Retinal pigment epithelial cell (primary cell): ENCODE measurements at regions not wholly inside any gene's neighbourhood (a gene's known extent, or its start where the extent isn't known, plus 50 kb on each side); places are given as distances from the start of the nearest gene placed in this dataset.

Experiments used
- DNase-seq: peaks from one replicate; pipeline ENCODE4 v3.0.0-alpha.2; 2010; ENCODE audit warnings: low read depth
- H3K4me3 ChIP-seq: 2 replicates; pipeline ENCODE4 v1.5.1; 2011; ENCODE audit warnings: mild to moderate bottlenecking, low read length, control low read depth, moderate library complexity
- CTCF ChIP-seq: conservative IDR thresholded peaks from 2 replicates; pipeline ENCODE4 v1.5.1; 2011; ENCODE audit warnings: low read depth, low read length, control low read depth, inconsistent platforms

- peak overlapping the region; percentile 5 for H3K4me3 ChIP-seq
- peak; percentile 33 for TF ChIP-seq CTCF
- DNase-seq, result peak; percentile 91
Measured at GRCh38 chr13:34153428-34154180, 335.7 kb downstream of the RFC3 start.

DNA sequence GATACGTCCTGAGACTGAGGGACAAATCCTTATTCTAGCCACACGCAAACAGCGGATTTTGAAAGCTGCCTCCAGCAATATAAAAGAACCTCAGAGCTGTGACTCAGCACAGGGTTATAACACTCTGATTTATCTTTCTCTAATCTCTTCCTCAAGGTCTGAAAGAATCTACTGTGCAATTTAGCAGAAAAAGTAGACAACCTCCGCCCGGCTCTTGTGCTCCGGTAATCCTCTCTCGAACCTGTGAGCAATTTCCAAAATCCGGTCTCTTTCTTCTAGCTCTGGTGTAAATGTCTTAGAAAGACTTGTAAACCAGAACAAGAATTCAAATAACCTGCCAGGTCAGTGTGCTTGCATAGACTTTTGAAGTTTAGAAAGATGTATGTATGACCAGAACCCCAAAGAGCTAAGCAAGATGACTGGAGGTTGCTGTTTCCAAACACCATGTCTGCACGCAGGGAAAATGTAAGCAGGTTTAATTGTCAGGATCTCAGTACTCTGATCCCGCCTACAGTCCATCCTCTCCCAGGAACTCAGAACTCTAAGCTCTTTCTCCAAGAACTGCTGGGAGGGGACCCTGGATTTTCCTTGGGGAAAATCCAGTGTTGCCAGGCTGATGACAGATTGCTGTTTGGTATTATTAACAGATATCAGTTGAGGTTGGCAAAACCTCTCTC lies 338.1 kb downstream of the RFC3 start:
- no peak for TF ChIP-seq CTCF
- DNase-seq, result peak; percentile 95
- H3K4me3 ChIP-seq, result peak overlapping the region; percentile 7

DNA sequence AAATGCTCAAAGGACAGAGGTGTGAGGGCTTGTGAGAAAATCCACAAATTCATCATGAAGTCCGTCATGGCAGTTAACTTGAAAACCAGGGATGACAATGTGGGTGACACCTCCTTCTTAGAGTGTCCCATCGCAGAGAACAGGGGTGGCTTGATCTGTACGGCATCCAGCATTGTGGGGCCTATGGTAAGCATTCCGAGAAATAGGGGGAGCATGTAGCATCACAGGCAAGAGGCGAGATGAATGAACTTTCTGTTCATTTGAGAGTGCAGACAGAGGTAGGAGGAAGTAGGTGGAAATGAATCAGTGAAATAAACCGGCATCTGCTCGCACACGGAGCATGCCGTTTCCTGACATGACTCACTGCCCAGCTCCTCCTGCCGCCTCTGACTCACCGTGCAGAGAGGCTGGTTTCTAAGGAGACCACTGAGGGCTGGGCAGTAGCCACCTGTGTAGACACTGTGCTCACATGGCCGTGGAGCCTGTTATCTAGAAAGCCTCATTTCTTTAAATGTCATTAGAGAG lies 339.0 kb downstream of the RFC3 start:
- DNase-seq, result peak; percentile 99
- no peak for TF ChIP-seq CTCF
- H3K4me3 ChIP-seq, result no peak overlapping the region

- no peak overlapping the region for H3K4me3 ChIP-seq
- DNase-seq, result no peak
- no peak for TF ChIP-seq CTCF
Measured at GRCh38 chr13:34159946-34160345, 342.0 kb downstream of the RFC3 start.

DNA sequence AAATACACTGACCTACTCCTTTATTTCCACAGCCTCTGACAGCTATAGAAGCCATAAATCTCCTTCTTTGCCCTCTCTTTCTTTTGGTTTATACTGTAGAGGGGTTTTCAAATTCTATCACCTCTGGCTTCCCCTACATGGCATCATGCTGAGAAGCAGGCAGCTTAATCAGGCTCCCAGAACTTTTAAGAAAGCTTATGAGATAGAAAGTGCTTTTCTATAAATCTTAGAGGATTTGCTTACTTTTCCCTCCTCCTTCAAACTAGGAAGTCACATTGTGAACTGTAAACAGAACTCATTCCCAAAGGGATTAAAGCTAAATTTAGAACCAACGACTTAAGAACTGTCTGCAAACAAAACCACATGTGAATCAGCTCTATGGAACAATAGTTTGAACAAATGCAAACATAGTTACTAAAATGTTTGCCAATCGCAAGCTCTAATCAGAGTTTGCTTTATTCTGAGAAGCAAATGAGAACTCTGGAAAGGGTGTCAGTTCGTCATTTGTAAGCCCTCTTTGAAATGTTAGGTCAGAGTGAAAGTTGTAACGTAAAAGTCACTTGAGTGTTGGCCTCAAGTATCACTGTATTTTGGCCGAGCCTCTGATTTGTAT lies 344.1 kb downstream of the RFC3 start:
- peak; percentile 100 for DNase-seq
- H3K4me3 ChIP-seq, result no peak overlapping the region
- no peak for TF ChIP-seq CTCF

- no peak for DNase-seq
- TF ChIP-seq CTCF, result no peak
- H3K4me3 ChIP-seq, result no peak overlapping the region
Measured at GRCh38 chr13:34162544-34162933, 344.6 kb downstream of the RFC3 start.
